22Rv1 (cell line): ENCODE measurements at regions not wholly inside any gene's neighbourhood (a gene's known extent, or its start where the extent isn't known, plus 50 kb on each side); places are given as distances from the start of the nearest gene placed in this dataset.

ENCODE experiments used
- ZFX ChIP-seq: fragments of 450-650 bp; IDR thresholded peaks from 2 replicates; pipeline ENCODE4 v1.6.1; 2017; ENCODE audit warnings: antibody characterized with exemption, borderline replicate concordance
- TF ChIP-seq, protein P1 (sequence below): fragments of 450-650 bp; IDR thresholded peaks from 2 replicates; pipeline ENCODE4 v1.5.1; 2017; ENCODE audit warnings: mild to moderate bottlenecking

- TF ChIP-seq, protein P1, sequence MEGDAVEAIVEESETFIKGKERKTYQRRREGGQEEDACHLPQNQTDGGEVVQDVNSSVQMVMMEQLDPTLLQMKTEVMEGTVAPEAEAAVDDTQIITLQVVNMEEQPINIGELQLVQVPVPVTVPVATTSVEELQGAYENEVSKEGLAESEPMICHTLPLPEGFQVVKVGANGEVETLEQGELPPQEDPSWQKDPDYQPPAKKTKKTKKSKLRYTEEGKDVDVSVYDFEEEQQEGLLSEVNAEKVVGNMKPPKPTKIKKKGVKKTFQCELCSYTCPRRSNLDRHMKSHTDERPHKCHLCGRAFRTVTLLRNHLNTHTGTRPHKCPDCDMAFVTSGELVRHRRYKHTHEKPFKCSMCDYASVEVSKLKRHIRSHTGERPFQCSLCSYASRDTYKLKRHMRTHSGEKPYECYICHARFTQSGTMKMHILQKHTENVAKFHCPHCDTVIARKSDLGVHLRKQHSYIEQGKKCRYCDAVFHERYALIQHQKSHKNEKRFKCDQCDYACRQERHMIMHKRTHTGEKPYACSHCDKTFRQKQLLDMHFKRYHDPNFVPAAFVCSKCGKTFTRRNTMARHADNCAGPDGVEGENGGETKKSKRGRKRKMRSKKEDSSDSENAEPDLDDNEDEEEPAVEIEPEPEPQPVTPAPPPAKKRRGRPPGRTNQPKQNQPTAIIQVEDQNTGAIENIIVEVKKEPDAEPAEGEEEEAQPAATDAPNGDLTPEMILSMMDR = no peak
- TF ChIP-seq ZFX = no peak
These were observed 119.2 kb upstream of the SV2C start for GRCh38 chr5:75964008-75964407.
